ENCODE measurements at regions not wholly inside any gene's neighbourhood (a gene's known extent, or its start where the extent isn't known, plus 50 kb on each side); places are given as distances from the start of the nearest gene placed in this dataset.

- no peak overlapping the region for H3K4ac ChIP-seq (ENCODE audit: low read depth, low read length)
- Mint-ChIP-seq H3K4me3 (no peak overlapping the region), H3K4me1 (peaks cover 10 to 11% of the 10 kb centered on the region in 2 experiments), H3K27ac (no peak overlapping the region), H3K27me3 (ENCODE audit: low read depth) (no peaks in the 10 kb centered on the region), H3K36me3 (ENCODE audit: insufficient read depth in 1 of 3, low read depth in 3 of 3) (no peaks in the 10 kb centered on the region), H3K9me3 (no peaks in the 10 kb centered on the region)
- H3K23me2 ChIP-seq (ENCODE audit: insufficient read length, low read depth, low read length, poor library complexity, severe bottlenecking) = no peaks in the 10 kb centered on the region
- H3K9ac ChIP-seq (ENCODE audit: extremely low read depth, insufficient read length, low read length) = no peak overlapping the region
- no peak overlapping the region for H3K18ac ChIP-seq (ENCODE audit: insufficient read length, low read depth, low read length)
- no peak overlapping the region for H2BK20ac ChIP-seq (ENCODE audit: low read depth, low read length, poor library complexity, severe bottlenecking)
- DNase-seq = no peak
- H2BK12ac ChIP-seq (ENCODE audit: insufficient read length, low read depth, low read length) = no peak overlapping the region
- H3K14ac ChIP-seq (ENCODE audit: insufficient read depth, low read length) = no peak overlapping the region
- no peaks in the 10 kb centered on the region for H4K20me1 ChIP-seq (ENCODE audit: control insufficient read depth, insufficient read depth, insufficient read length)
- no peak overlapping the region for H2BK5ac ChIP-seq (ENCODE audit: insufficient read length, low read length)
- no peak overlapping the region for H4K8ac ChIP-seq (replicated peaks; ENCODE audit: insufficient read length, low read depth, low read length)
- H3K27ac ChIP-seq (ENCODE audit: insufficient read length, low read depth, low read length) = no peak overlapping the region
- no peak overlapping the region for H2AFZ ChIP-seq (ENCODE audit: low read length)
- no peak overlapping the region for H3T11ph ChIP-seq (ENCODE audit: low read length)
- H3K4me1 ChIP-seq (ENCODE audit: insufficient read depth, low read length) = peaks cover 3% of the 10 kb centered on the region; the same call in 1 of the 2 replicates
- no peaks in the 10 kb centered on the region for H3K9me3 ChIP-seq (ENCODE audit: control insufficient read depth, low read depth, low read length)
- H3K79me1 ChIP-seq (ENCODE audit: insufficient read depth, low read depth, low read length, poor library complexity, severe bottlenecking) = no peaks in the 10 kb centered on the region
- no peaks in the 10 kb centered on the region for H3K27me3 ChIP-seq (ENCODE audit: insufficient read depth, low read length)
- no peak overlapping the region for H4K5ac ChIP-seq (ENCODE audit: insufficient read length, low read depth, low read length)
- no peak overlapping the region for H3K56ac ChIP-seq (ENCODE audit: insufficient read length, low read depth, low read length)
- no peak for TF ChIP-seq CTCF (conservative IDR thresholded peaks at IDR 0.05)
- no peak overlapping the region for H3K4me2 ChIP-seq (ENCODE audit: insufficient read depth, insufficient read length, low read length)
- no peak overlapping the region for H2AK5ac ChIP-seq (ENCODE audit: insufficient read length, low read length)
- H3K79me2 ChIP-seq (ENCODE audit: insufficient read depth, low read length) = no peaks in the 10 kb centered on the region
- H2BK120ac ChIP-seq (ENCODE audit: low read depth, low read length, poor library complexity, severe bottlenecking) = no peak overlapping the region
- no peak overlapping the region for H3K23ac ChIP-seq (ENCODE audit: insufficient read length, low read depth, low read length)
- no peak overlapping the region for H2BK15ac ChIP-seq (ENCODE audit: low read depth, low read length)
- H4K91ac ChIP-seq (ENCODE audit: insufficient read length, low read depth, low read length) = no peak overlapping the region
Measured at GRCh38 chr3:31249545-31249944, 283.2 kb upstream of the STT3B start.
